GM12873 (cell line): ENCODE measurements at regions not wholly inside any gene's neighbourhood (a gene's known extent, or its start where the extent isn't known, plus 50 kb on each side); places are given as distances from the start of the nearest gene placed in this dataset.

Experiments used
- TF ChIP-seq, protein P1 (sequence below): IDR thresholded peaks from 2 replicates; pipeline ENCODE4 v1.5.1; 2012; ENCODE audit warnings: low read depth, mild to moderate bottlenecking, moderate library complexity, low read length, control low read depth; ENCODE audit not compliant: insufficient read depth; ENCODE audit errors: missing control alignments

- TF ChIP-seq, protein P1, sequence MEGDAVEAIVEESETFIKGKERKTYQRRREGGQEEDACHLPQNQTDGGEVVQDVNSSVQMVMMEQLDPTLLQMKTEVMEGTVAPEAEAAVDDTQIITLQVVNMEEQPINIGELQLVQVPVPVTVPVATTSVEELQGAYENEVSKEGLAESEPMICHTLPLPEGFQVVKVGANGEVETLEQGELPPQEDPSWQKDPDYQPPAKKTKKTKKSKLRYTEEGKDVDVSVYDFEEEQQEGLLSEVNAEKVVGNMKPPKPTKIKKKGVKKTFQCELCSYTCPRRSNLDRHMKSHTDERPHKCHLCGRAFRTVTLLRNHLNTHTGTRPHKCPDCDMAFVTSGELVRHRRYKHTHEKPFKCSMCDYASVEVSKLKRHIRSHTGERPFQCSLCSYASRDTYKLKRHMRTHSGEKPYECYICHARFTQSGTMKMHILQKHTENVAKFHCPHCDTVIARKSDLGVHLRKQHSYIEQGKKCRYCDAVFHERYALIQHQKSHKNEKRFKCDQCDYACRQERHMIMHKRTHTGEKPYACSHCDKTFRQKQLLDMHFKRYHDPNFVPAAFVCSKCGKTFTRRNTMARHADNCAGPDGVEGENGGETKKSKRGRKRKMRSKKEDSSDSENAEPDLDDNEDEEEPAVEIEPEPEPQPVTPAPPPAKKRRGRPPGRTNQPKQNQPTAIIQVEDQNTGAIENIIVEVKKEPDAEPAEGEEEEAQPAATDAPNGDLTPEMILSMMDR = no peak
These were observed 1666.1 kb upstream of the WWC1 start for GRCh38 chr5:166625210-166625865.

- TF ChIP-seq, protein P1 = no peak
These were observed 1654.2 kb upstream of the WWC1 start for GRCh38 chr5:166637295-166637694.

GRCh38 chr5:166639151-166639550, 1652.3 kb upstream of the WWC1 start:
- TF ChIP-seq, protein P1 = no peak

DNA sequence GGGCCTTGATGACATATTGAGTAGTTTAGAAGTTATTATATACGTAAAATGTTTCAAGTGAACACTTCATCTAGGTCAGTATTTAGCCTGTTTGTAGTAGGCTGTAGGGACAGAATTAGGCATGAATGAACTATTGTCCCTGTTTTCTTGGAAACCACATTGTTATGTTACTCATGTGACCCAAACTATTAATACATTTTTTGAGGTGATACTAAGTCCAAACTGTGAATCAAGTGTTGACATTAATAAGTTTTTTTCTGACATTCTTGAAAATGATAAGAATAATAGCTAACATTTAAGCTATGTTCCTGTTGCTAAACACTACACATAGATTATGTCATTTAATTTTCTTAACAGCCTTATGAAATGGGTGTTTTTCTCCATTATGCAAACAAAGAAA, 1642.7 kb upstream of the WWC1 start:
- TF ChIP-seq, protein P1 = no peak

DNA sequence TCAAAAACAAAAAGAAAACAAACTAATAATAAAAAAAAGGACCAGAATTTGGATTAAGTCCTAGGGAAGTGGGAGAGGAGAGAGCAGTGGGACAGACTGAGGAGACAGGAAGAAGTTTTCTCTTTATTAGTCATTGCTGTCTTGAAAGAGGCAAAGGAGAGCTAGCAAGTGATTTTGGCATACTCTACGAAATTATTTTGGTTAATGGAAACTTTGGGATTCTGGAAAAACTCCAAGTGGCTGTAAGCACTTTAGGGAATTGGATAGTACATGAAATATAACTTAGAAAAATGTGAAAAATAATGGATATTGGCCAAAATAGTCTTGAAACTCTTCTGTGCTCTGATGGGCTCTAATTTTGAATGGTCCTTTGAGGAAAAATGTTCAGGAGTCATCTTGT, 1641.8 kb upstream of the WWC1 start:
- TF ChIP-seq, protein P1 = no peak

GRCh38 chr5:166651234-166651633, 1640.2 kb upstream of the WWC1 start:
- TF ChIP-seq, protein P1 = no peak

DNA sequence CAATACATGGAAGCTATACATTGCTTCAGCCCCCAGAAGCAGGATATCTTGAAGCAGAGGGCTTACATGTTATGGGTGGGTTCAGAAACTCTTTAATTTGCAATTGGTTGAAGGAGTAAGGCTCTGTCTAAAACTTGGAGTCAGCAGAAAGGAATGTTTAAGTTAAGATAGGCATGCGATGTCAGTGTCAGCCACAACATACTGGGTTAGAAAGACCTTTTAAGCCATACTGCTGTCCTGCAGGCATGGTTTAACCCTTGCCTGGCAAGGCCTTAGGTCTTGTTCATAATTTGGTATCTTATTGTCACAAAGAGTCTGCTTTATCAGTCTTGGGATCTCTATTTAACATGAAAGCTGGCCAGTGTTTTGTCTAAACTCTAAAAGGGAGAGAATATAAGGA, 1619.6 kb upstream of the WWC1 start:
- TF ChIP-seq, protein P1 = no peak
